PC-9 (cell line): ENCODE measurements at regions not wholly inside any gene's neighbourhood (a gene's known extent, or its start where the extent isn't known, plus 50 kb on each side); places are given as distances from the start of the nearest gene placed in this dataset.

Experiments
- EZH2 ChIP-seq: fragments of 200-600 bp; sonication (generic); IDR thresholded peaks from 2 replicates; pipeline ENCODE4 v1.8.0; 2017; ENCODE audit warnings: antibody characterized with exemption, low read depth
- TF ChIP-seq, protein P1 (sequence below): fragments of 200-600 bp; sonication (generic); conservative IDR thresholded peaks from 2 replicates; pipeline ENCODE4 v1.6.1; 2017; ENCODE audit warnings: mixed run types, antibody characterized with exemption, mild to moderate bottlenecking, moderate library complexity

DNA sequence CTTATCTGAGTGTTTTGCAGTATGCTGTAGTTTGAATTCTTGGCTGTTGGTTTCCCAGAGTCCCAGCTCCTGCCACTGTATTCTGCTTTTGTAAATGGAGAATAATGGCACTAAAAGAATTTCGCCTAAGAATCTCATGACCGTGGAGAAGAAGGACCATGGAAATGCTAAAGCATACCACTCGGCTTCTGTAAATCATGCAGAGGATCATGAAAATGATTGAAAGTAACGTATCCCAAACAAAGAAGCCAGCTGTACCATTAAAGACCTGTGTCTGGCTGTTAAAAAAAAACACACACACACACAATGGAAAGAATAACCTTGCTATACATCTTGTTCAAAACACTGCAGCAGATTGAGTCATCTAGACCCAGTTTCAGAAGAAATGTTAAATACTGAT lies 287.9 kb downstream of the ZNF326 start:
- TF ChIP-seq, protein P1, sequence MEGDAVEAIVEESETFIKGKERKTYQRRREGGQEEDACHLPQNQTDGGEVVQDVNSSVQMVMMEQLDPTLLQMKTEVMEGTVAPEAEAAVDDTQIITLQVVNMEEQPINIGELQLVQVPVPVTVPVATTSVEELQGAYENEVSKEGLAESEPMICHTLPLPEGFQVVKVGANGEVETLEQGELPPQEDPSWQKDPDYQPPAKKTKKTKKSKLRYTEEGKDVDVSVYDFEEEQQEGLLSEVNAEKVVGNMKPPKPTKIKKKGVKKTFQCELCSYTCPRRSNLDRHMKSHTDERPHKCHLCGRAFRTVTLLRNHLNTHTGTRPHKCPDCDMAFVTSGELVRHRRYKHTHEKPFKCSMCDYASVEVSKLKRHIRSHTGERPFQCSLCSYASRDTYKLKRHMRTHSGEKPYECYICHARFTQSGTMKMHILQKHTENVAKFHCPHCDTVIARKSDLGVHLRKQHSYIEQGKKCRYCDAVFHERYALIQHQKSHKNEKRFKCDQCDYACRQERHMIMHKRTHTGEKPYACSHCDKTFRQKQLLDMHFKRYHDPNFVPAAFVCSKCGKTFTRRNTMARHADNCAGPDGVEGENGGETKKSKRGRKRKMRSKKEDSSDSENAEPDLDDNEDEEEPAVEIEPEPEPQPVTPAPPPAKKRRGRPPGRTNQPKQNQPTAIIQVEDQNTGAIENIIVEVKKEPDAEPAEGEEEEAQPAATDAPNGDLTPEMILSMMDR: no peak
- no peak for TF ChIP-seq EZH2
